Fibroblast of skin of abdomen (primary cell): ENCODE measurements at regions not wholly inside any gene's neighbourhood (a gene's known extent, or its start where the extent isn't known, plus 50 kb on each side); places are given as distances from the start of the nearest gene placed in this dataset.

Experiments used
- DNase-seq: peaks from one replicate; pipeline ENCODE4 v3.0.0-alpha.2; 2013

DNA sequence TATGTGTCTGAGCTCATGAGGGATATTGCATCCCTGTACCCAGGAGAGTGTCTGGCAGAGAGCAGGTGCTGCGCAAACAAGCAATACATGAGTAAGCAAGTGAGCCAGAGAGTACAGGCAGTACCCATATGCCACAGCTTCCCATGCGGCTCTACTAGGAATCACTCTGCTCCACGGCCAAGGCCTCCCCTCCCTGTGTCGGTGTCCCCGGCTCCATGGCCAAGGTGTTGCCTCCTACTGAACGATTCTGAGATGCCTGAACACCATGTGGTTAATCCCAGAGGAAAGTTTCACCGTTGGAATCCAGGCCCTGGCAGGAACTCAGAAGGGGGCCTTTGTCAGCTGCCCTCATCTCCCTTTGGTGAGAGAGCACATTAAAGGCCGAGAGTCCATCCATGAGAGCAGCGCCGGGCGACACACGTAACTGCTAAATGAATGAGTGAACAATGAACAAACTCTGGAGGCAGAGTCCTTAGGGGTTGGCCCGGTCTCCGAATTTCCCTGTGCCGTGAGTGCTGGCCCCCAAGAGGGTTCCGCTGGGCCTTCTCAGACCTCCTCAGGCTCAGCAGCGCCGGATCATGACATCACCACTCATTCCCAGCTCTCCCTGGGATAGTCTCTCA, 136.0 kb upstream of the FAM20C start:
- DNase-seq = no peak

DNA sequence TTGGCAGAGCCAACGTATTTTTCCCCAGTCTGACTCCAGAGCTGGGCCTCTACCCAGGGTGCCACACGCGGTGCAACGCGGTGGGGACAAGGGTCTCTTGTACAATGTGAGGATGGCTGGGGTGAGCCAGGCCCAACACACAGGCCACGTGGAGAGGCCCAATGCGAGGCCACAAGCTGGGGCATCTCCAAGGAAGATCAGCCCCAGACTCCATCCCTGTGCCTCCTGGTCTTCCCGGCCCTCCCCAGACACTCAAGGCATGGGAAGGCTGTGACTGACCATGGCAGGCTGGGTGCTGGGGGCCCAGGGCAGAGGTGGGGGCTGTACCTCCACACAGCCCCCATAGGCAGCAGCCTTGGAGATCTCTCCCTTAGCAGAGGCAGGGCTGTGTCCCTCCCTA, 135.3 kb upstream of the FAM20C start:
- no peak for DNase-seq

DNA sequence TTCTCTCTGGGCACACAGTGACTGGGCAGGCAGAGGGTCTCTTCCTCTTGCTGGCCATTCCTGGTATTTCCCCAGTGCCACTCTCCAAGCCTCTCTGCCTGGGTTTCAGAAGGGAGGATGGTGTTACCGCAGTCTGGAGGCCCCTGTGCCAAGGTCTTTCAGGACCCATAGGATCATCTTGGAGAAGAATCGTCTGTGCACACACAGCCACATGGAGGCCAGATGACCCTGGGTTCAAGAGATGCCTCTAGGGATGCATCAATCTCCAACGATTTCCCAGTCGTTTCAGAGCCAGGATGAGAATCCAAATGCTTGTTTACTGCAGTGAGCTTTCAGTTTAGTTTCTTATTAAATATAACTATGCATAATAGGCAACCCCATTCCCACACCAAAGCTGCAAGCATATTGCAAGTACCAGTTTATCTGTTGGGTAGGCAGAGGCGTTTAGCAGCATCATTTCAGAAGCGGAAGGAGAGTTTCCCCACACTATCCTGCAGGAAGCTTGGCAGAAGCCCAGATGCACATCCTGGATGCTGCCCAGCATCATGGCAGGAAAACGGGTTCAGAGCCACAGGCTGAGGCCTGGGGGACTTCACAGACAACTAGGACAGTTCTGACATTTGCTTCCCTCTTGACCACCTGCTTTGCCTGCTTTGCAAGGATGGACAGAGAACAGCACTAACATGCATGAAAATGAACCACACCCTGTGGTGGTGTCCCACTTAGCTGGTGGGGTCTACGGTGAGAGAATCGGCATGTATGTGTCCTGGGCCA, 134.7 kb upstream of the FAM20C start:
- no peak for DNase-seq

DNA sequence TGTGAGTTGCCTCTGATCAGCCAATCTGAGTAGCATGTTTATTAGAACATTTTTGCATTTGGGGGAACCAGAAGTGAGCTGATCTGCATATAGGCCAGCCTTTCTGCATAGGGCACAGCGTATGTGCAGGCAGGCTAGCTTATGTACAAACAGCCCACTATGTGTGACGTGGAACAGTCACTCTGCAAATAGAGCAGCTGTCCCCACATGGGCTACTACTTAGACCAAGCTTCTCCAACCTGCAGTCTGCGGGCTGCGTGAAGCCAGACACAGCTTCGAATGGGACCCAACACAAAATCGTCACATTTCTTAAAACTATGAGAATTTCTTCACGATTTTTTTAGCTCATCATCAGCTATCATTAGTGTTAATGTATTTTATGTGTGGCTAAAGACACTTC, 134.1 kb upstream of the FAM20C start:
- DNase-seq = no peak

DNA sequence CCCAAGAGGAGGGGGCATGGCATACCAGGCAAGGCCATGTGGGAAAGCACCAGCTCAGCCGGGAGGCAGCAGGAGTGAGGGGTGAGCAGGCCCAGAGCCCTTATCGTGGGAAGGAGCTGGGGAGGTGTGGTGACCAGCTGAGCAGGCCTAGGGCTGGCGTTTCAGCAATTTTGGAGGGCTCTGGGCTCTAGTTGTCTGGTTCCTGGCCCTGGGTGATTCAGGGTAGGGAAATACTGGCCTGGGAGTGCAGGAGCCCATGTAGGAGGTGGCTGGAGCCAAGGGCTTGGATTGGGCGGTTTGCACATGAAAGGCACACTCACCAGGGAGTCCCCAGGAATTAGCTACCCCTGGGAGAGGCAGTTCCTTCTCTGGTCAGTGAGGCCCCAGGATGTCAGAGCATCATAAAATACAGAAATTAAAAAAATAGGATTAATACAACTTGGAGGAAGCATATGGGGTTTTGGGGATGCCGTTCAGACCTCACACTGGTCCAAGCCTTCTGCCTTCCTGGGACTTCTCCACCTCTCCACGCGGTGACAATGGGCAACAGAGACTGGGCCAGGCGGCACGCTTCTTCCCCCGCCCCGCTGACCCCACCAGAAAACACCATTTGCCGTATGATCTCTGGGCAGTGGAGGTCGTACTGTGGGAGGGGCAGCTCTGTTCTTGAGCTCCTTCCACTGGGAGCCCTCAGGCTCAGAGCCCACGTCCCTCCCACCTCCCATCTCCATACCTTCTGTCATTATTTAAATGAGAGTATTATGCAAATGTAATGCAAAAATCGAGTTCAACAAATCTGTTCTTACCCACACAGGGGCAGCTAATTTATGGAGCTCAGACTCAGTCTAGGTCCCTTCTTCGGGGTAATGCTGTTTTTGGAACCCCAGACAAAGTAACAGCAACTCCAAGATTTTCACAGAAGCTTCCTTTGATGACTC, 133.0 kb upstream of the FAM20C start:
- DNase-seq = no peak

DNA sequence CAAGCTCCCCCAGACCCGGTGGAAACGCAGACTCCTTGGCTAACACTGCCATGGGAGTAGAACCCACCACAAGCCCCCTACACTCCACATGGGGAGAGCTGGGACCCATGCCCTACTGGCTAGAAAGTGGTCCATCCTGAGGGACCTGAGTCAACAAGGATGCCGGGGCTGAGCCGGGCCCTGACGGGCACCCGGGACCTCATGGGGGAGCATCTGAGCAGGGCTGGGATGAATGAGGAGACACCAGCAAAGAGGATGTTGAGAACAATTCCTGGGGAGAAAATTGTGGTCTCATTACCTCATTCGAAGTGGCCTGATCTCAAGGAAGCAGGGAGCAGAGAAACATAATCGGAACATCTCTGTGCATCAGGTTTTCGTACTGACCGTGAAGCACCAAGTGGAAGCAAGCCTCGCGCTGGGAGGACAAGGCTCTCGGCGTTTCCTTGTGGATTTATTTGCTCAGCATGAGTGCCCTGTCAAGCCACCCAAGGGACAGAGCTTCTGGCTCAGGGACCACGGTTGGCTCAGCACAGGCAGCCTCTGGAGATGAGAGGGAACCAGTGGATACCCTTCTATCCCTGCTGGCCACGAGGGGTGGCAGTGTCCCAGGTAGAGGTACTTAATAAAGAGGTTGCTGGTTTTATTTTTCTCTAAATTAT, 132.2 kb upstream of the FAM20C start:
- DNase-seq = no peak

DNA sequence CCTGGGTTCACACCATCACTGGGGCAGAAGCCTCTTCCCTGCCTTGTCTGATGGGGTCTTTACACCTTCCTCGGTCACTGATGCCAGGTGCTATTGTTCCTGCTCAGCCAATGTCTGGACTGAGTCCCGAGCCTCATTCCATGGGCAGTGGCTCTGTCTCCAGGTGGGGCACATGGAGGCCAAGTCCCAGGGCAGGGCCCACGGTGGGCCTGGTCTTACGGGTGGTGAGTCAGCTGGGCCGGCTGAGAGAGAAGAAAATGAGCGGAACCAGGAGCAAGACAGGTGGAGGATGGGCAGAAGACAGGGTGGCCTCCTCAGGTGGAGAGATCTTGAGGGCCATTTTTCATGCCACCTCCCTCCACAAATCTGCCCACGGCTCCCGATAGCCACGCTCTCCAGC, 131.7 kb upstream of the FAM20C start:
- DNase-seq = no peak

GRCh38 chr7:61111-61510, 131.3 kb upstream of the FAM20C start:
- DNase-seq = no peak

GRCh38 chr7:61576-62360, 130.6 kb upstream of the FAM20C start:
- DNase-seq = no peak

- no peak for DNase-seq
These were observed 129.8 kb upstream of the FAM20C start for GRCh38 chr7:62361-63116.

GRCh38 chr7:63117-63480, 129.3 kb upstream of the FAM20C start:
- DNase-seq = no peak

DNA sequence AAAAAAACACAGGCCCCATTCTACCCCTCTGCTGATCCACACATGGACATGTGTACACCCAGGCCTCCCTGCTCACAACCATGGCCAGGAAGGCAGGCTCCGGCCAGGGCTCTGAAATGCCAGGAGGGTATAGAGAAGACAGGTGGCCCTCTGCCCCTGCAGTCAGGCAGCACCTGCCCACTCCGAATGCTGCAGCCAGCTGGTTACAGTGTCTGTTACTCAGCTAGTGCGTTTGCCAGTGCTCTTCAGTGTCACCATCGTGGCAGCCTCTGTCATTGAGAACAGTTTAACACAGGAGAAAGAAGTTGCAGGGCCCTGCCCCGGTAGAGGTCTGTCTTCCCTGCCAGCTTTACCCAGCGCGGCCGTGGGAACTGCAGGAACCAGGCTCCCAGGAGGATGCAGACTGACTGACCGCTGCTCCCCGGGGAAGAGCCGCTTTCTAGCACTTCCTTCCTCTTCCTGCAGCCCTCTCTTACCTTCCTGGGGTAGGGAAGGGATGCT, 128.8 kb upstream of the FAM20C start:
- no peak for DNase-seq

DNA sequence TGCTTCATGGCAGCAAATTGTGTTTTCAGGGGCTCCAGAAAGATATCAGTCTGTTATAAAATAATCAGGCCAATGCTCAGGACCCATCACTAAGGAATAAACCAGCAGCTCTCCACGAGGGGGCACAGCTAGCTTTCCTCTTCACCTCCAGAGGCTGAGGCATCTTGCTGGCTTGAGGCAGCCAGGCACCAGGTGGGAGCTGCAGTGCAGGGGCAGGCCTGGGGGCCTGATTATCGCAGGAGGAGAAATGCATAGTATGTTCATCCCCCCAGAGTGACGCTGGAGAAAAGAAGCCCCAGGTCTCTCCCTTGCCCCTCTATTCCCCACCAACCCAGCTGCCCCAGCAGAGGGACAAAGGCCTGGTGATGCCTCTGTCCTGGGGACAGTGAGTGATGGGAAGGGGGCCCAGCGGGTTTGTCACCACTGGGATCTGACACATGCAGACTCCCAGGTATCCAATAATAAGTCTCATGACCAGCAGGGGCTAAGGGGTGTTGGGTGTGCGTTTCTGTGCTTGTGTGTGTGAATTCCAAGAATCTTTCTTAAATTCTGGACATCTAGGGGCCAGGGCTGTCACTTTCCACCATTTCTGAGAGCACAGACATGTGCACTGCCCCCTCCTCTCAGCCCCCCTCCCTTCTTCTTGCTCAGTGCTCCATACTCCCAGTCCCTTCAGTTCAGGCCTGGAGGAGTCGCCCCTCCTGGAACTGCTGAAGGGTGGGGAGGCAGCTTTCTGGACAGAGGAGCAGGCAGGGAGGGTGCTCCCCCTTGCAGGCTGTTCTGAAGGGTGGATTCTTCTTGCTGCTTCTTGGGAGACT, 128.1 kb upstream of the FAM20C start:
- peak; percentile 71 for DNase-seq

- DNase-seq = no peak
These were observed 127.4 kb upstream of the FAM20C start for GRCh38 chr7:64916-65341.

GRCh38 chr7:65554-65953, 126.8 kb upstream of the FAM20C start:
- DNase-seq = peak; percentile 35

GRCh38 chr7:66296-66695, 126.1 kb upstream of the FAM20C start:
- no peak for DNase-seq

GRCh38 chr7:66741-67140, 125.6 kb upstream of the FAM20C start:
- no peak for DNase-seq

- DNase-seq = no peak
These were observed 124.5 kb upstream of the FAM20C start for GRCh38 chr7:67661-68395.

DNA sequence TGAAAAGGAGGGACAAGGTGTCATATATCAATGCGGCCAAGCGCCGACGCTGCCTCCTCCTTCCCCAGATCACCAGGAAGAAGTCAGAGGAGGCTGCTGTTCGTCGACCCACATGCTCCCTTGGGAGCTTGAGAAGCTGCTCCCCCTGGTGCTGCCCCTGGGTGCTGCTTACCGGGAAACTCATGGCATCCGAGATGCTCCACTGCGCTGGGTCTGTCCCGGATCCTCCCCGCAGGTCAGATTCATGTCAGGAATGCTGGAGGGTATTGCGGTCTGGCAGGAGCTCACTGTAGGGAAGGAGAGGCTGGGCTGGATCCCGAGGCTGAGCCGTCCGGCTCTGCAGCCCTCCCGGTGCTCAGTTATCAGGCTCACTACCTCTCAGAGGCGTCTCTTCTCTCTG, 123.7 kb upstream of the FAM20C start:
- peak; percentile 24 for DNase-seq
